OCI-LY7 (cell line): ENCODE measurements at regions not wholly inside any gene's neighbourhood (a gene's known extent, or its start where the extent isn't known, plus 50 kb on each side); places are given as distances from the start of the nearest gene placed in this dataset.

Experiments
- BruUV-seq: library from RNA; stranded (reverse); fragments of 400-500 nt; replicated peaks from 2 replicates; lab custom pipeline; 2021; lab: Mats Ljungman, UMichigan
- CTCF ChIA-PET: fragments of 300-600 bp; sonication (Branson Sonifier 250); formaldehyde crosslinking; loops from one replicate; lab custom pipeline; 2022; ENCODE audit warnings: antibody characterized with exemption; ENCODE audit not compliant: unreplicated experiment; lab: Charles Lee
- POLR2A ChIA-PET: fragments of 300-600 bp; sonication (Branson Sonifier 250); formaldehyde crosslinking; loops from one replicate; lab custom pipeline; 2022; ENCODE audit warnings: antibody characterized with exemption; lab: Charles Lee
- DNase-seq: peaks from one replicate; pipeline ENCODE4 v3.0.0-alpha.2; 2015; ENCODE audit warnings: low spot score
- H2AFZ ChIP-seq: fragments of 200-600 bp; sonication (generic), shearing (Covaris generic); 2 replicates; pipeline ENCODE4 v1.6.1; 2014; ENCODE audit warnings: mild to moderate bottlenecking, antibody characterized with exemption, low read length, moderate library complexity
- H3K27ac ChIP-seq: fragments of 200-600 bp; sonication (generic); 2 replicates; pipeline ENCODE4 v1.5.1; 2014; ENCODE audit warnings: mixed run types, low read depth, mild to moderate bottlenecking, moderate library complexity, low read length, inconsistent platforms; ENCODE audit not compliant: poor library complexity, severe bottlenecking
- H3K36me3 ChIP-seq: fragments of 200-600 bp; sonication (generic); 2 replicates; pipeline ENCODE4 v1.6.1; 2014; ENCODE audit warnings: mild to moderate bottlenecking, antibody characterized with exemption, low read length, moderate library complexity, mixed read lengths; ENCODE audit not compliant: insufficient read depth
- H3K4me1 ChIP-seq: fragments of 200-600 bp; sonication (generic); 2 replicates; pipeline ENCODE4 v1.5.1; 2014; ENCODE audit warnings: mild to moderate bottlenecking, low read length; ENCODE audit not compliant: insufficient read depth, poor library complexity, severe bottlenecking
- H3K4me2 ChIP-seq: fragments of 200-600 bp; sonication (generic); 2 replicates; pipeline ENCODE4 v1.6.1; 2014; ENCODE audit warnings: mild to moderate bottlenecking, low read length
- H3K4me3 ChIP-seq: fragments of 200-600 bp; sonication (generic); 2 replicates; pipeline ENCODE4 v1.5.1; 2014; ENCODE audit warnings: mild to moderate bottlenecking, low read depth, low read length; ENCODE audit not compliant: poor library complexity, severe bottlenecking
- H3K79me2 ChIP-seq: fragments of 200-600 bp; sonication (generic); 2 replicates; pipeline ENCODE4 v1.6.1; 2016; ENCODE audit warnings: low read depth, mild to moderate bottlenecking, low read length, moderate library complexity, mixed read lengths; ENCODE audit not compliant: insufficient read depth
- H3K9me2 ChIP-seq: fragments of 200-600 bp; sonication (generic); 2 replicates; pipeline ENCODE4 v1.6.1; 2016; ENCODE audit warnings: mild to moderate bottlenecking, low read length, mixed read lengths; ENCODE audit not compliant: insufficient read depth
- H3K9me3 ChIP-seq: fragments of 200-600 bp; sonication (generic); 2 replicates; pipeline ENCODE4 v1.6.1; 2014; ENCODE audit warnings: mild to moderate bottlenecking, mixed run types, low read length, mixed read lengths
- H4K20me1 ChIP-seq: fragments of 200-600 bp; sonication (generic); 2 replicates; pipeline ENCODE4 v1.6.1; 2014; ENCODE audit warnings: mild to moderate bottlenecking, antibody characterized with exemption, low read length, moderate library complexity, mixed read lengths; ENCODE audit not compliant: insufficient read depth
- CTCF ChIP-seq: fragments of 200-600 bp; sonication (generic); conservative IDR thresholded peaks from 2 replicates; pipeline ENCODE4 v1.5.1; 2014; ENCODE audit warnings: mild to moderate bottlenecking, antibody characterized with exemption, low read length, moderate library complexity, mixed read lengths
- EZH2phosphoT487 ChIP-seq: fragments of 200-600 bp; sonication (generic); IDR thresholded peaks from 2 replicates; pipeline ENCODE4 v1.6.1; 2018; ENCODE audit warnings: low read depth, borderline replicate concordance, mild to moderate bottlenecking, mixed run types, antibody characterized with exemption, low read length, moderate library complexity, mixed read lengths
- intact Hi-C: fragments of 100-400 bp; cut with micrococcal nuclease; formaldehyde crosslinking; loops from one replicate; pipeline ENCODE4 v1.10.0; 2022; ENCODE audit not compliant: unreplicated experiment

DNA sequence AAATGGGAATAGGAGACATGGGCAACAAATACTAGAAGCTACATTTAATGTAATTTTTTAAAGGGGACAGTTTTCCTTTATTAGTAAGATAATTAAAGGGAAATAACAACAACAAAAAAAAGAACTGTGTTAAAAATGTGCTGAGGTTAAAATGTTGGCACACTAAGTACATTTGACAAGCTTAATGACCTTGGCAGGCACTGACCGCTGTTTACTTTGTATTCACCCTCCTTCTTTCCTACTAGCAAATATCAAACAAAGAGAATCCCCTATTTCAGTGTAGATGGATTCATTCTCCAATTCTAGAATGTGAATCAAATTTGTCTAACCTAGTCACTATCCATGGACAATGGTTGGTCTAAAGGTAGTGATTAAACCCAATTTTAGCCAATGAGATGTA, 77.5 kb upstream of the TOMM7 start:
- Histone ChIP-seq H3K27ac (no peak overlapping the region), H3K4me1 (no peaks in the 10 kb centered on the region), H3K36me3 (no peaks in the 10 kb centered on the region), H3K4me3 (no peak overlapping the region), H4K20me1 (no peaks in the 10 kb centered on the region), H3K9me2 (no peaks in the 10 kb centered on the region), H3K9me3 (no peaks in the 10 kb centered on the region), H2AFZ (no peak overlapping the region), H3K79me2 (no peaks in the 10 kb centered on the region), H3K4me2 (no peak overlapping the region)
- no TSS peak for BruUV-seq
- TF ChIP-seq CTCF (no peak), EZH2phosphoT487 (no peak)
- CTCF ChIA-PET: interaction anchor here (0.9 kb wide), 1 partner anchor 154 kb away, joined by 5 read pairs; no protein-coding TSS in a partner anchor
- intact Hi-C loops: no loop called here
- POLR2A ChIA-PET: interaction anchor here (0.9 kb wide), 1 partner anchor 8 kb away, joined by 4 read pairs; no protein-coding TSS in a partner anchor
- DNase-seq: no peak

DNA sequence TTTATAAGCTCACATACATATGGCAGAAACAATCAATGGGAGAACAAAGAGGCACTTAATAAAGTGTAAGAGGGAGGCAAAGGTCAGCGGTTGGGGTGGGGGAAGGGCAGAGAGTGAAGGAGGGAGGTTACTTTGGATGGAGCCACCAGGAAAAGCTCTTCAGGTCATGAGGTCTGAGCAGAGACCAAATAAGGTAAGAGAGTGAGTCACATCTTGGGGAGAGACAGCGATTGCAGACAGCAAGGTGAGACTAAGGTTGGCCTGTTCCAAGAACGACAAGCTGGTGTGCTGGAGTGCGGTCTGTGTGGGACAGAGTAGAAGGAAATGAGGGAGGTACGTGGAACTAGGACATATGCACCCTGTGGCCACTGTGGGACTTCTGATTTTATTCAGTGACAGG, 74.3 kb upstream of the TOMM7 start:
- H4K20me1 ChIP-seq: no peaks in the 10 kb centered on the region
- TF ChIP-seq CTCF (no peak), EZH2phosphoT487 (no peak)

GRCh38 chr7:22895828-22896165, 73.1 kb upstream of the TOMM7 start:
- Histone ChIP-seq H3K36me3 (no peaks in the 10 kb centered on the region), H3K9me2 (no peaks in the 10 kb centered on the region), H3K27ac (no peak overlapping the region), H3K79me2 (no peaks in the 10 kb centered on the region), H3K4me2 (no peak overlapping the region), H3K4me1 (no peaks in the 10 kb centered on the region), H3K4me3 (no peak overlapping the region), H4K20me1 (no peaks in the 10 kb centered on the region), H2AFZ (no peak overlapping the region), H3K9me3 (no peaks in the 10 kb centered on the region)
- no TSS peak for BruUV-seq
- ChIA-PET POLR2A (interaction anchor here (0.5 to 0.9 kb wide), 3 partner anchors 8 to 244 kb away, joined by 3 to 7 read pairs (median 4); no protein-coding TSS in a partner anchor), CTCF (no interaction called here)
- intact Hi-C loops: no loop called here
- no peak for DNase-seq
- TF ChIP-seq CTCF: no peak

More for the DNA sequence above, 74.3 kb upstream of the TOMM7 start:
- Histone ChIP-seq H3K36me3 (no peaks in the 10 kb centered on the region), H3K9me2 (no peaks in the 10 kb centered on the region), H3K4me1 (no peaks in the 10 kb centered on the region), H3K27ac (no peak overlapping the region), H3K79me2 (no peaks in the 10 kb centered on the region), H3K9me3 (no peaks in the 10 kb centered on the region), H3K4me3 (no peak overlapping the region), H2AFZ (no peak overlapping the region), H3K4me2 (no peak overlapping the region)
- CTCF ChIA-PET: no interaction called here
- no TSS peak for BruUV-seq
- intact Hi-C loops: no loop called here
- POLR2A ChIA-PET: interaction anchor here (0.6 to 1.1 kb wide), 4 partner anchors 15 to 147 kb away, joined by 3 to 4 read pairs (median 3); no protein-coding TSS in a partner anchor
- DNase-seq: no peak
